GM23338 (cell line): ENCODE measurements at regions not wholly inside any gene's neighbourhood (a gene's known extent, or its start where the extent isn't known, plus 50 kb on each side); places are given as distances from the start of the nearest gene placed in this dataset.

ENCODE experiments used
- CTCF ChIP-seq, 2 experiments: fragments of 200-600 bp in 1 of 2; sonication (generic) in 1 of 2; conservative IDR thresholded peaks; 2 replicates each; pipeline versions ENCODE4 v1.5.1 to v1.6.1; 2016 to 2017; ENCODE audit warnings: antibody characterized with exemption in 2 of 2, low read depth in 2 of 2, mild to moderate bottlenecking in 2 of 2, moderate library complexity in 1 of 2
- POLR2AphosphoS5 ChIP-seq: IDR thresholded peaks from 2 replicates; pipeline ENCODE4 v1.6.1; 2016; ENCODE audit warnings: antibody characterized with exemption, low read depth

- no peak for TF ChIP-seq POLR2AphosphoS5
- peak; percentile 37 to 58; a peak in 3 of 4 replicates for TF ChIP-seq CTCF (conservative IDR thresholded peaks at IDR 0.05; ENCODE audit: low read depth in 2 of 2)
These were observed 294.9 kb upstream of the DEPDC1 start for GRCh38 chr1:68791800-68792199.
